ENCODE measurements at regions not wholly inside any gene's neighbourhood (a gene's known extent, or its start where the extent isn't known, plus 50 kb on each side); places are given as distances from the start of the nearest gene placed in this dataset.

DNA sequence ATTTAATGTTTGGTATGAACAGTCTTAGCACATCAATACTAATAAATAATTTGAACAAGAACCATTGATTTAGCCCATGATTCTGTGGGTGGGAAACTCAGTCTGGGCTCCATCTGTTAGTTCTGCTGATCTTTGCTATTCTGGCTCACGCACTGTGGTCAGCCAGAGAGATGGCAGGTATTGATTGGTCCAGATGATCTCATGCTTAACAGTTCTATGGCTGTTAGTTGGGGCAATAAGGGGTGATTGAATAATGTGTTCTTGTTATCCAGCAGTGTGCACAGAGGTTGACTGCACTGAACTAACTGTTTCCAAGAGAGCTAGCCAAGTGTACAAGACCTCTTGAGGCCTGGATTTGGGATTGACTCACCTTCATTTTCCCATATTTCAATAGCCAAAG, 824.3 kb downstream of the SEMA5A start:
- FAIRE-seq (no peak), DNase-seq (ENCODE audit: low read depth, low spot score) (no peak)
- Histone ChIP-seq H3K27me3 (ENCODE audit: control insufficient read depth in 2 of 2, insufficient read depth in 2 of 2, low read length in 2 of 2) (no peaks in the 10 kb centered on the region), H3K36me3 (ENCODE audit: control insufficient read depth in 2 of 2, extremely low read depth in 1 of 2, insufficient read depth in 2 of 2, low read length in 2 of 2) (no peaks in the 10 kb centered on the region), H3K4me1 (ENCODE audit: control insufficient read depth, extremely low read depth, insufficient read depth, low read length) (no peaks in the 10 kb centered on the region), H3K9me1 (replicated peaks; ENCODE audit: control insufficient read depth, extremely low read depth, insufficient read depth, low read length) (no peaks in the 10 kb centered on the region), H3K4me3 (replicated peaks in 1 of 3; ENCODE audit: insufficient read depth in 1 of 3, low read depth in 1 of 3, low read length in 3 of 3) (no peak overlapping the region), H2AFZ (ENCODE audit: low read depth, low read length) (no peak overlapping the region), H3K9me3 (replicated peaks; ENCODE audit: control insufficient read depth, insufficient read depth, low read length) (no peaks in the 10 kb centered on the region), H3K27ac (ENCODE audit: insufficient read depth, low read depth, low read length) (no peak overlapping the region), H3K9ac (replicated peaks; ENCODE audit: extremely low read depth, insufficient read depth, low read length) (no peak overlapping the region), H4K20me1 (replicated peaks; ENCODE audit: control insufficient read depth, extremely low read depth, insufficient read depth, low read length) (no peaks in the 10 kb centered on the region), H3K4me2 (ENCODE audit: insufficient read depth, low read length) (no peak overlapping the region), H3K79me2 (ENCODE audit: control insufficient read depth, insufficient read depth, low read length) (no peaks in the 10 kb centered on the region)
- ChIA-PET POLR2A (no interaction called here), CTCF (no interaction called here)
- no TSS peak for BruUV-seq (replicated peaks)
- dilution Hi-C loops (cut with MboI; ENCODE audit: extremely low pct_ligation_motif_present, low sequenced_read_pairs) (no loop called here), intact Hi-C loops (cut with micrococcal nuclease) (no loop called here)
- no peak for TF ChIP-seq GATA2 (IDR thresholded peaks at IDR 0.05; ENCODE audit: insufficient read depth, insufficient read length, low read depth, low read length)
- TF ChIP-seq JUN (IDR thresholded peaks at IDR 0.05; ENCODE audit: borderline replicate concordance, insufficient read depth, insufficient read length, low read depth): no peak
- TF ChIP-seq MYC (IDR thresholded peaks at IDR 0.05; ENCODE audit: low read depth, low read length): no peak
- TF ChIP-seq POLR2AphosphoS5 (IDR thresholded peaks at IDR 0.05; ENCODE audit: insufficient read depth, low read depth, low read length): no peak
- no peak for TF ChIP-seq POLR2A (IDR thresholded peaks at IDR 0.05; ENCODE audit: low read depth, low read length)
- no peak for TF ChIP-seq FOS (IDR thresholded peaks at IDR 0.05; ENCODE audit: borderline replicate concordance, insufficient read depth, low read length)
- TF ChIP-seq, protein P1, sequence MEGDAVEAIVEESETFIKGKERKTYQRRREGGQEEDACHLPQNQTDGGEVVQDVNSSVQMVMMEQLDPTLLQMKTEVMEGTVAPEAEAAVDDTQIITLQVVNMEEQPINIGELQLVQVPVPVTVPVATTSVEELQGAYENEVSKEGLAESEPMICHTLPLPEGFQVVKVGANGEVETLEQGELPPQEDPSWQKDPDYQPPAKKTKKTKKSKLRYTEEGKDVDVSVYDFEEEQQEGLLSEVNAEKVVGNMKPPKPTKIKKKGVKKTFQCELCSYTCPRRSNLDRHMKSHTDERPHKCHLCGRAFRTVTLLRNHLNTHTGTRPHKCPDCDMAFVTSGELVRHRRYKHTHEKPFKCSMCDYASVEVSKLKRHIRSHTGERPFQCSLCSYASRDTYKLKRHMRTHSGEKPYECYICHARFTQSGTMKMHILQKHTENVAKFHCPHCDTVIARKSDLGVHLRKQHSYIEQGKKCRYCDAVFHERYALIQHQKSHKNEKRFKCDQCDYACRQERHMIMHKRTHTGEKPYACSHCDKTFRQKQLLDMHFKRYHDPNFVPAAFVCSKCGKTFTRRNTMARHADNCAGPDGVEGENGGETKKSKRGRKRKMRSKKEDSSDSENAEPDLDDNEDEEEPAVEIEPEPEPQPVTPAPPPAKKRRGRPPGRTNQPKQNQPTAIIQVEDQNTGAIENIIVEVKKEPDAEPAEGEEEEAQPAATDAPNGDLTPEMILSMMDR (IDR thresholded peaks at IDR 0.05; ENCODE audit: extremely low read depth in 1 of 2, insufficient read depth in 1 of 2, low read depth in 1 of 2, low read length in 2 of 2): no peak
- TF ChIP-seq EZH2 (IDR thresholded peaks at IDR 0.05; ENCODE audit: borderline replicate concordance, low read depth, low read length, severe bottlenecking): no peak
- TF ChIP-seq, protein P2, sequence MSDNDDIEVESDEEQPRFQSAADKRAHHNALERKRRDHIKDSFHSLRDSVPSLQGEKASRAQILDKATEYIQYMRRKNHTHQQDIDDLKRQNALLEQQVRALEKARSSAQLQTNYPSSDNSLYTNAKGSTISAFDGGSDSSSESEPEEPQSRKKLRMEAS (IDR thresholded peaks at IDR 0.05; ENCODE audit: insufficient read depth, insufficient read length): no peak

All from endothelial cell of umbilical vein (primary cell).